ENCODE measurements at regions not wholly inside any gene's neighbourhood (a gene's known extent, or its start where the extent isn't known, plus 50 kb on each side); places are given as distances from the start of the nearest gene placed in this dataset.

- TF ChIP-seq CTCF (IDR thresholded peaks at IDR 0.05; ENCODE audit: insufficient read depth, low read length) = no peak
- no peak for TF ChIP-seq POLR2AphosphoS5 (IDR thresholded peaks at IDR 0.05; ENCODE audit: low read depth)
Measured at GRCh38 chr4:18878561-18878960, 857.0 kb upstream of the LCORL start.

Measured in HL-60 (cell line).